H9 (cell line): ENCODE measurements at regions not wholly inside any gene's neighbourhood (a gene's known extent, or its start where the extent isn't known, plus 50 kb on each side); places are given as distances from the start of the nearest gene placed in this dataset.

Source experiments
- DNase-seq: peaks from one replicate; pipeline ENCODE4 v3.0.0-alpha.2; 2017
- H2AFZ ChIP-seq: one replicate; pipeline ENCODE4 v1.6.1; 2013; ENCODE audit warnings: mild to moderate bottlenecking, low read length, control low read depth, moderate library complexity
- H2AK5ac ChIP-seq: 2 replicates; pipeline ENCODE4 v1.6.1; 2013; ENCODE audit warnings: low read length, control low read depth, mixed read lengths; ENCODE audit not compliant: insufficient read length
- H2BK120ac ChIP-seq: one replicate; pipeline ENCODE4 v1.6.1; 2013; ENCODE audit warnings: low read depth, mild to moderate bottlenecking, low read length, control low read depth, inconsistent platforms; ENCODE audit not compliant: poor library complexity, severe bottlenecking
- H2BK12ac ChIP-seq: 2 replicates; pipeline ENCODE4 v1.6.1; 2013; ENCODE audit warnings: low read length, control low read depth, mixed read lengths, low read depth; ENCODE audit not compliant: insufficient read length
- H2BK15ac ChIP-seq: 2 replicates; pipeline ENCODE4 v1.6.1; 2013; ENCODE audit warnings: low read depth, low read length, control low read depth
- H2BK20ac ChIP-seq: one replicate; pipeline ENCODE4 v1.6.1; 2013; ENCODE audit warnings: low read depth, mild to moderate bottlenecking, low read length, control low read depth, inconsistent platforms; ENCODE audit not compliant: poor library complexity, severe bottlenecking
- H2BK5ac ChIP-seq: 2 replicates; pipeline ENCODE4 v1.6.1; 2013; ENCODE audit warnings: low read length, control low read depth, mixed read lengths; ENCODE audit not compliant: insufficient read length
- H3K14ac ChIP-seq: 2 replicates; pipeline ENCODE4 v1.6.1; 2013; ENCODE audit warnings: low read length, control low read depth; ENCODE audit not compliant: insufficient read depth
- H3K18ac ChIP-seq: 2 replicates; pipeline ENCODE4 v1.6.1; 2013; ENCODE audit warnings: low read depth, mild to moderate bottlenecking, mixed read lengths, low read length, control low read depth; ENCODE audit not compliant: insufficient read length
- H3K23ac ChIP-seq: 2 replicates; pipeline ENCODE4 v1.6.1; 2013; ENCODE audit warnings: low read length, control low read depth, mixed read lengths, low read depth; ENCODE audit not compliant: insufficient read length
- H3K23me2 ChIP-seq: 2 replicates; pipeline ENCODE4 v1.6.1; 2013; ENCODE audit warnings: low read depth, mild to moderate bottlenecking, mixed read lengths, low read length, control low read depth; ENCODE audit not compliant: insufficient read length, poor library complexity, severe bottlenecking
- H3K27ac ChIP-seq: 2 replicates; pipeline ENCODE4 v1.5.1; 2013; ENCODE audit warnings: low read length, control low read depth, mixed read lengths, low read depth; ENCODE audit not compliant: insufficient read length
- H3K27me3 ChIP-seq: 2 replicates; pipeline ENCODE4 v1.6.1; 2013; ENCODE audit warnings: low read length, control low read depth, inconsistent platforms; ENCODE audit not compliant: insufficient read depth
- H3K4ac ChIP-seq: 2 replicates; pipeline ENCODE4 v1.6.1; 2013; ENCODE audit warnings: low read depth, mild to moderate bottlenecking, control low read depth, inconsistent platforms, low read length, moderate library complexity
- H3K4me1 ChIP-seq: 2 replicates; pipeline ENCODE4 v1.6.1; 2013; ENCODE audit warnings: low read length, control low read depth, inconsistent platforms; ENCODE audit not compliant: insufficient read depth
- H3K4me2 ChIP-seq: 2 replicates; pipeline ENCODE4 v1.6.1; 2013; ENCODE audit warnings: low read length, control low read depth, mixed read lengths; ENCODE audit not compliant: insufficient read length, insufficient read depth
- H3K56ac ChIP-seq: 2 replicates; pipeline ENCODE4 v1.6.1; 2013; ENCODE audit warnings: low read depth, mild to moderate bottlenecking, mixed read lengths, low read length, control low read depth; ENCODE audit not compliant: insufficient read length
- H3K79me1 ChIP-seq: 2 replicates; pipeline ENCODE4 v1.6.1; 2013; ENCODE audit warnings: low read depth, mild to moderate bottlenecking, moderate library complexity, low read length, control low read depth, inconsistent platforms; ENCODE audit not compliant: insufficient read depth, poor library complexity, severe bottlenecking
- H3K79me2 ChIP-seq: 2 replicates; pipeline ENCODE4 v1.6.1; 2013; ENCODE audit warnings: low read length, control low read depth, inconsistent platforms; ENCODE audit not compliant: insufficient read depth
- H3K9ac ChIP-seq: 2 replicates; pipeline ENCODE4 v1.6.1; 2013; ENCODE audit warnings: low read length, control low read depth, mixed read lengths; ENCODE audit not compliant: insufficient read length; ENCODE audit errors: extremely low read depth
- H3K9me3 ChIP-seq: one replicate; pipeline ENCODE4 v1.6.1; 2013; ENCODE audit warnings: low read depth, low read length, inconsistent platforms; ENCODE audit not compliant: control insufficient read depth
- H3T11ph ChIP-seq: one replicate; pipeline ENCODE4 v1.6.1; 2013; ENCODE audit warnings: mild to moderate bottlenecking, low read length, control low read depth, inconsistent platforms
- H4K20me1 ChIP-seq: one replicate; pipeline ENCODE4 v1.6.1; 2013; ENCODE audit not compliant: control insufficient read depth, insufficient read length, insufficient read depth
- H4K5ac ChIP-seq: 2 replicates; pipeline ENCODE4 v1.6.1; 2013; ENCODE audit warnings: low read depth, mild to moderate bottlenecking, mixed read lengths, low read length, control low read depth; ENCODE audit not compliant: insufficient read length
- H4K8ac ChIP-seq: replicated peaks from 2 replicates; pipeline ENCODE4 v1.6.1; 2013; ENCODE audit warnings: low read length, control low read depth, mixed read lengths, low read depth; ENCODE audit not compliant: insufficient read length
- H4K91ac ChIP-seq: 2 replicates; pipeline ENCODE4 v1.6.1; 2013; ENCODE audit warnings: low read depth, mild to moderate bottlenecking, moderate library complexity, mixed read lengths, low read length, control low read depth; ENCODE audit not compliant: insufficient read length
- H3K27ac Mint-ChIP-seq, 3 experiments: 2 replicates in 2 of 3; 3 replicates in 1 of 3; pipeline ENCODE4 v1.8.0; 2020 to 2021; ENCODE audit warnings: mixed read lengths in 3 of 3, mild to moderate bottlenecking in 1 of 3, moderate library complexity in 1 of 3
- H3K27me3 Mint-ChIP-seq: 2 replicates; pipeline ENCODE4 v1.8.0; 2021; ENCODE audit warnings: low read depth, mild to moderate bottlenecking, moderate library complexity, mixed read lengths
- H3K36me3 Mint-ChIP-seq, 3 experiments: 2 replicates in 2 of 3; 3 replicates in 1 of 3; pipeline ENCODE4 v1.8.0; 2020 to 2021; ENCODE audit warnings: low read depth in 3 of 3, mixed read lengths in 3 of 3; ENCODE audit not compliant: insufficient read depth in 1 of 3
- H3K4me1 Mint-ChIP-seq, 2 experiments: 2 replicates each; pipeline ENCODE4 v1.8.0; 2020; ENCODE audit warnings: mixed read lengths in 2 of 2
- H3K4me3 Mint-ChIP-seq, 2 experiments: 2 replicates in 1 of 2; 3 replicates in 1 of 2; pipeline ENCODE4 v1.8.0; 2020 to 2021; ENCODE audit warnings: mild to moderate bottlenecking in 2 of 2, mixed read lengths in 2 of 2, moderate library complexity in 1 of 2
- H3K9me3 Mint-ChIP-seq, 2 experiments: 2 replicates in 1 of 2; 3 replicates in 1 of 2; pipeline ENCODE4 v1.8.0; 2020; ENCODE audit warnings: mild to moderate bottlenecking in 2 of 2, mixed read lengths in 2 of 2, moderate library complexity in 1 of 2
- WGBS: extraction: QIAGEN DNeasy Blood & Tissue Kit; methylation state at CpG from one replicate; pipeline ENCODE4 v1.1.7; 2013; ENCODE audit warnings: missing lambda C conversion rate, low lambda C conversion rate, mixed read lengths; ENCODE audit not compliant: insufficient read length; ENCODE audit errors: extremely low coverage; 5-methylcytosine and 5-hydroxymethylcytosine counted together
- TF ChIP-seq, protein P1 (sequence below): fragments of 200-600 bp; sonication (generic); conservative IDR thresholded peaks from 3 replicates; pipeline ENCODE4 v1.8.0; 2021; ENCODE audit warnings: antibody characterized with exemption, mild to moderate bottlenecking

DNA sequence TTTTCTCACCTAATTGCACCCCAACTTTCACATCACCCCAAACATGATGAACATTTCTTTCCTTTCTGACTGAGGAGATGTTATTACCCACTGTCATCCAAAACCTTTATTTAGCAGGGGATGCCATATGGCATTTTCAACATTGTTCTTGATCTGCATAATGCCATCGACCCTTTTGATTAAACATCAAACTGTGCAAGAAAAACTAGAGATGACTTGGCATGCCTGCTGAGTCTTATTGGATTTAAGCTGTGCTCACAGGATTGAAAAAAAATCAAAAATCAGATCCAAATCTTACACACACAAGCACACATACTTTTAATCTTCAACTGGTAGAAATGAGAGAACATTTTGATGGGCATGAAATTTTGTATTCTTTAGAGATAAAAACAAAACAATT lies 536.0 kb downstream of the TMX3 start:
- Mint-ChIP-seq H3K4me3 (no peak overlapping the region), H3K27me3 (no peaks in the 10 kb centered on the region), H3K4me1 (peaks cover 6 to 9% of the 10 kb centered on the region in 2 experiments; a peak in 2 of 4 replicates), H3K36me3 (0 out of 7 replicates have a peak, but pooled peaks cover 0 to 2% (median 0%) of the 10 kb centered on the region in 3 experiments), H3K27ac (no peak overlapping the region), H3K9me3 (no peaks in the 10 kb centered on the region; a peak in 1 of 5 replicates)
- no peak overlapping the region for H3K27ac ChIP-seq
- no peak overlapping the region for H3K4ac ChIP-seq
- H2BK12ac ChIP-seq, result no peak overlapping the region
- no peak overlapping the region for H3K4me2 ChIP-seq
- no peak overlapping the region for H2AK5ac ChIP-seq
- H3K9me3 ChIP-seq, result no peaks in the 10 kb centered on the region
- H3K18ac ChIP-seq, result no peak overlapping the region
- H2AFZ ChIP-seq, result no peak overlapping the region
- no peaks in the 10 kb centered on the region for H3K23me2 ChIP-seq
- no peak overlapping the region for H2BK120ac ChIP-seq
- H4K8ac ChIP-seq, result no peak overlapping the region
- H3K23ac ChIP-seq, result no peak overlapping the region
- DNase-seq, result no peak
- no peak overlapping the region for H2BK15ac ChIP-seq
- no peak overlapping the region for H3K56ac ChIP-seq
- H4K5ac ChIP-seq, result no peak overlapping the region
- no peaks in the 10 kb centered on the region for H4K20me1 ChIP-seq
- H3T11ph ChIP-seq, result no peak overlapping the region
- WGBS, result no CpG with 5 or more reads among the region's 1 CpG
- H3K14ac ChIP-seq, result no peak overlapping the region
- no peak overlapping the region for H3K9ac ChIP-seq
- H4K91ac ChIP-seq, result no peak overlapping the region
- H3K4me1 ChIP-seq, result no peaks in the 10 kb centered on the region
- no peak overlapping the region for H2BK20ac ChIP-seq
- no peak overlapping the region for H2BK5ac ChIP-seq
- H3K79me2 ChIP-seq, result no peaks in the 10 kb centered on the region
- no peaks in the 10 kb centered on the region for H3K27me3 ChIP-seq
- H3K79me1 ChIP-seq, result no peaks in the 10 kb centered on the region
- TF ChIP-seq, protein P1, sequence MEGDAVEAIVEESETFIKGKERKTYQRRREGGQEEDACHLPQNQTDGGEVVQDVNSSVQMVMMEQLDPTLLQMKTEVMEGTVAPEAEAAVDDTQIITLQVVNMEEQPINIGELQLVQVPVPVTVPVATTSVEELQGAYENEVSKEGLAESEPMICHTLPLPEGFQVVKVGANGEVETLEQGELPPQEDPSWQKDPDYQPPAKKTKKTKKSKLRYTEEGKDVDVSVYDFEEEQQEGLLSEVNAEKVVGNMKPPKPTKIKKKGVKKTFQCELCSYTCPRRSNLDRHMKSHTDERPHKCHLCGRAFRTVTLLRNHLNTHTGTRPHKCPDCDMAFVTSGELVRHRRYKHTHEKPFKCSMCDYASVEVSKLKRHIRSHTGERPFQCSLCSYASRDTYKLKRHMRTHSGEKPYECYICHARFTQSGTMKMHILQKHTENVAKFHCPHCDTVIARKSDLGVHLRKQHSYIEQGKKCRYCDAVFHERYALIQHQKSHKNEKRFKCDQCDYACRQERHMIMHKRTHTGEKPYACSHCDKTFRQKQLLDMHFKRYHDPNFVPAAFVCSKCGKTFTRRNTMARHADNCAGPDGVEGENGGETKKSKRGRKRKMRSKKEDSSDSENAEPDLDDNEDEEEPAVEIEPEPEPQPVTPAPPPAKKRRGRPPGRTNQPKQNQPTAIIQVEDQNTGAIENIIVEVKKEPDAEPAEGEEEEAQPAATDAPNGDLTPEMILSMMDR, result no peak
